ENCODE measurements at regions not wholly inside any gene's neighbourhood (a gene's known extent, or its start where the extent isn't known, plus 50 kb on each side); places are given as distances from the start of the nearest gene placed in this dataset.

DNA sequence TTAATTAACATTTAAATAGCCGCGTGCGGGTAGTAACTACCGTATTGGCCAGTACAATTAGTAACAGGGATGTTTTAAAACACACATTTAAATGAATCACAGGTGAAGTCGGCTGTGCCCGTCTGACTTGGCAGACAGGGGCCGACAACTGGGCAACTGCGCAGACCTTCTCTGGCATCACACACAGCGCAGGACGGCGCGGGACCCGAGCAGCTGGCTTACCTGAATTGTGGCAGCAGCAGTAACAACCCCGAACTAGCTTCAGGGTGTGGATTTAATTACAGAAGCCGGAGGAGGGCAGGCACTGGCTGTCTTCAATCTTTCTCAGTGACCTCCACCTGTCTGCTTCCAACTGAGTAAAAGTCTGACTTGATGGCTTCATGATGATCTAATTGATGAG lies 91.7 kb downstream of the DACT2 start:
- no peak for ATAC-seq
- no peaks in the 10 kb centered on the region for H3K4me1 ChIP-seq (ENCODE audit: control insufficient read depth in 1 of 2, insufficient read depth in 2 of 2, low read length in 2 of 2)
- CTCF ChIA-PET, result no interaction called here
- RAD21 ChIA-PET (ENCODE audit: low non-redundant PET in 1 of 2, low total read pairs in 2 of 2, uncharacterized antibody in 2 of 2, unreplicated experiment in 2 of 2), result no interaction called here
- H3K9ac ChIP-seq (ENCODE audit: low read length), result no peak overlapping the region
- no peaks in the 10 kb centered on the region for H3K36me3 ChIP-seq (ENCODE audit: control insufficient read depth in 1 of 2, insufficient read depth in 2 of 2, low read length in 2 of 2)
- no peak overlapping the region for H3K27ac ChIP-seq (ENCODE audit: low read depth, low read length)
- intact Hi-C loops (cut with micrococcal nuclease), result no loop called here
- H3K79me2 ChIP-seq (ENCODE audit: insufficient read depth, low read length), result no peaks in the 10 kb centered on the region
- no peak overlapping the region for H3K4me2 ChIP-seq (ENCODE audit: low read length)
- no peaks in the 10 kb centered on the region for H4K20me1 ChIP-seq (ENCODE audit: insufficient read depth)
- no peaks in the 10 kb centered on the region for H3K9me2 ChIP-seq (ENCODE audit: insufficient read depth)
- BruUV-seq (replicated peaks), result no TSS peak
- no peaks in the 10 kb centered on the region for H3K9me3 ChIP-seq (ENCODE audit: control insufficient read depth in 1 of 2, insufficient read depth in 1 of 2, low read depth in 1 of 2, low read length in 2 of 2)
- no peak overlapping the region for H2AFZ ChIP-seq (ENCODE audit: low read depth, low read length, poor library complexity, severe bottlenecking)
- TF ChIP-seq JUND (IDR thresholded peaks at IDR 0.05), result no peak
- no peak for TF ChIP-seq ZBTB33 (IDR thresholded peaks at IDR 0.05; ENCODE audit: extremely low read depth, insufficient replicate concordance, low read length)
- no peak for TF ChIP-seq EZH2 (IDR thresholded peaks at IDR 0.05)
- no peak for TF ChIP-seq CEBPB (IDR thresholded peaks at IDR 0.05; ENCODE audit: low read depth)
- TF ChIP-seq POLR2AphosphoS5 (IDR thresholded peaks at IDR 0.05; ENCODE audit: low read depth, low read length), result no peak
- TF ChIP-seq SP1 (IDR thresholded peaks at IDR 0.05; ENCODE audit: low read depth), result no peak
- TF ChIP-seq REST (IDR thresholded peaks at IDR 0.05; ENCODE audit: low read depth), result no peak
- POLR2A ChIA-PET, result no interaction called here
- peaks cover 30% of the 10 kb centered on the region for H3K27me3 ChIP-seq (ENCODE audit: insufficient read depth, low read length)
- H3K4me3 ChIP-seq (replicated peaks in 1 of 2; ENCODE audit: low read depth in 1 of 2, low read length in 2 of 2), result no peak overlapping the region
- DNase-seq (ENCODE audit: low read depth, low spot score), result no peak
